ENCODE measurements at regions not wholly inside any gene's neighbourhood (a gene's known extent, or its start where the extent isn't known, plus 50 kb on each side); places are given as distances from the start of the nearest gene placed in this dataset.
"Not testable (repeated sequence)": the region's sequence is repeated elsewhere in the genome, so short reads cannot be mapped to it uniquely, and the experiment has no call there.

- no peak for DNase-seq (ENCODE audit: low read depth in 2 of 2)
Measured at GRCh38 chr3:24545887-24546286, 51.2 kb upstream of the THRB start.

- DNase-seq (ENCODE audit: low read depth in 2 of 2), result no peak
Measured at GRCh38 chr3:24548278-24548677, 53.6 kb upstream of the THRB start.

- no peak for DNase-seq (ENCODE audit: low read depth in 2 of 2)
Measured at GRCh38 chr3:24550588-24550987, 55.9 kb upstream of the THRB start.

GRCh38 chr3:24551626-24552025 lies 57.0 kb upstream of the THRB start:
- no peak for DNase-seq (ENCODE audit: low read depth in 2 of 2)

GRCh38 chr3:24562895-24563294 lies 68.2 kb upstream of the THRB start:
- DNase-seq (ENCODE audit: low read depth in 2 of 2), result no peak

DNA sequence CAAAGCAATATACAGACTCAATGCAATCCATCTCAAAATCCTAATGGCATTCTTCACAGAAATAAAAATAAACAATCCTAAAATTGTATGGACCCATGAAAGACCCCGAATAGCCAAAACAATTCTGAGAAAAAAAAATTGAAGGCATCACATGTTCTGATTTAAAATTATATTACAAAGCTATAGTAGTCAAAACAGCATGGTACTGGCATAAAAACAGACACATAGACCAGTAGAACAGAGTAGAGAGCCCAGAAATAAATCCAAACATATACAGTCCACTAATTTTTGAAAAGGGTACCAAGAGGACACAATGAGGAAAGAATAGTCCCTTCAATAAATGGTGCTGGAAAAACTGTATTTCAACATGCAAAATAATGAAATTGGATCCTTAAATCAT lies 70.4 kb upstream of the THRB start:
- no peak for DNase-seq (ENCODE audit: low read depth in 2 of 2)

- DNase-seq (ENCODE audit: low read depth in 2 of 2), result no peak
Measured at GRCh38 chr3:24565656-24566055, 71.0 kb upstream of the THRB start.

DNA sequence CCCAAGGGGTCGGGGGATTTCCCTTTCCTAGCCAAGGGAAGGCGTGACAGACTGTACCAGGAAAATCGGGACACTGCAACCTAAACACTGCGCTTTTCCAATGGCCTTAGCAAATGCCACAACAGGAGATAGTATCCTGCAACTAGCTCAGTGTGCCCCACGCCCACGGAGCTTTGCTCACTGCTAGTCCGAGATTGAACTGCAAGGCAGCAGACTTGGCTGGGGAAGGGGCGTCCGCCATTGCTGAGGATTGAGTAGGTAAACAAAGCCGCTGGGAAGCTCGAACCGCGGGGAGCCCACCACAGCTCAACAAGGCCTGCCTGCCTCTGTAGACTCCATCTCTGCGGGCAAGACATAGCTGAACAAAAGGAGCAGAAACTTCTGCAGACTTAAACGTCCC lies 72.3 kb upstream of the THRB start:
- no peak for DNase-seq (ENCODE audit: low read depth in 2 of 2)

GRCh38 chr3:24572409-24572808 lies 77.8 kb upstream of the THRB start:
- not testable (repeated sequence) for DNase-seq (ENCODE audit: low read depth in 2 of 2)

DNA sequence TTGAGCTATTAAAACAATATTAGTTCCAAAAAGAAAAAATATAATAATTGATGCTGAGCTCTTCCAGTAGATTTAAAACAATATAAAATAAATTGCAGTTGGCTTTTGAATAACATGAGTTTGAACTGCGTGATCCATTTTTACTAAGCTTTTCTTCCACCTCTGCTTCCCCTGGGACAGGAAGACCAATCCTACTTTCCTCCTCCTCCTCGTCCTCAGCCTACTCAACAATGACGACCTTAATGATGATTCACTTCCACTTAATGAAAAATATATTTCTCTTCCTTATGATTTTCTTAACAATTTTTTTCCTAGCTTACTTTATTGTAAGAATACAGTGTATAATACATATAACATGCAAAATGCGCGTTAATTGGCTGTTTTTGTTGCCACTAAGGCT lies 78.9 kb upstream of the THRB start:
- DNase-seq (ENCODE audit: low read depth in 2 of 2), result no peak

DNA sequence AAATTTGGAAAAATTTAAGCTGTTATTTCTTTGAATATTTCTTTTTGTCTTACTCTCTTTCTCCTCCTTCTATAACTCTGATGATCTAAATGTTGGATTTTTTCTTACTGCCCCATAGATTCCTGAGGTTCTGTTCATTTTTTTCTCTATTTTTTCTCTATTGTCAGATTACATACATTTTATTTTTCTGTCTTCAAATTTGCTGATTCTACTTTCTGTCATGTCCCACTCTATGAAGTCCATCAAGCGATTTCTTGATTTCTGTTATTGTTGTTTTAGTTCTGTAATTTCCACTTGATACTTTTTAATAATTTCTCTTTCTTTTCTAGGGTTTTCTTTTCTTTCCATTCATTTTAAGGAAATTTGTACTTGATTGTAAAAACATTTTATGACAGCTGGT lies 83.7 kb upstream of the THRB start:
- DNase-seq (ENCODE audit: low read depth in 2 of 2), result no peak

DNA sequence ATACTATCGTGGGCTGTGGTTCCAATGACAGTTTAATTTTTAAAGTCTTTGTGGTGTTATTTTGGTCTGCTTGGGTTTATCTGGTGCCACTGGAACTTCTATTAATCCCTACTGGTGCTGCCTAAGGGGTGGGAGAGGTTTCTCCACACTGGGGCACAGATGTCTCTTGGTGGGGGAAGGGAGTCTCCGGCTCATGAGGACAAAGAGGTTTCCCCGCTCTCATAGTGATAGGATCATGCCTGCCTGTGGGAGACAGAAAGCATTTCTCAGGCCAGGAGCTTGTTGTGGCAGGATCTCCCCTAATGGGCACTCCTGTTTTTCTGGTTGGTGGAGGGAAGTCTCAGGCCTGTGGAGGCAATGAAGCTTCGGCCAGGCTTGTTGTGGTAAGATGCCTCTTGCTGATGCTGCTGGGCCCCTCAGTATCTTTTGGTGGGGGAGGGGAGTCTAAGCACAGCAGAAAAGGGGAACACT lies 84.3 kb upstream of the THRB start:
- no peak for DNase-seq (ENCODE audit: low read depth in 2 of 2)

DNA sequence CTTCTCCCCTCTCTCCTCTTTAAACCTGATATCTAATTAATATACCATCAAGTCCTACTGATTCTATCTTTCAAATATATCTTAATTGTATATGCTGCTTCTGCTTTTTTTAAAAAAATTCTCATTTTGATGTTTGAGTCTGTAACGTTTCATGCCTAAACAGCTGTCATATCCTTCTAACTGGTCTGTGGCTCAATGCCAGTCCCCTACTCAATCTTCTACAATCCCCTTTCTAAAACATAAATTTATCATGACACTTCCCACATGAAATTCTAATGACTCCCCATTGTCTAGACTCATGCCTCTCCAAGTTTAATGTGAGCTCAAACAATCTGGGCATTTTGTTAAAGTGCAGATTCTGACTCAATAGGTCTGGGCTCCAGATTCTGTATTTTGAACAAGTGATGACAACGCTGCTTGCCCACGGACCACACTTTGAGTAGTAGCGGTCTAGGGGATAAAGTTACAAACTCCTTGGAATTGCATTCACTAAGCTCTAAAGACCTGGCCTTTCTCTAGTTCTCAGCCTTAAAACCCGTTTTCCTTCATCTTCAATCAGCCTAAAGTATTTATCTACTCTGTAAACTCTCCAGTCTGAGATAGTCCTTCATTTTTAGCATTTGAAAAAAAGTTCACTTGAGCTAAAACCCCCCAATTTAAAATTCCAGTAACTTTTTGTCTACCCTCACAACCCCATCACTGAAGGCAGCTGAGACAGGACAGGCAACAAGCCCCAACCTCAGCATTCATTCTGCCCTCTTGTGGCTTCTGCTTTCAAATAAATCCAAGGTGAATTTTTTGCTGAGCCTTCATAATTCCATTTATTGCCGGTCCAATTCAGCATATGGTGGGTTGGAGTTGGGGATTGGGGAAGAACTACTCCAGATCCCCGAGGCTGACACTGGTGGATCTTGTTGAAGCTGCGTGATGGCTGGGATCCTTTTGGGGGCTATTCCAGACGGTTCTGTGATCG lies 88.1 kb upstream of the THRB start:
- DNase-seq (ENCODE audit: low read depth in 2 of 2), result peak in 1 of 2 donors; percentile 17

DNA sequence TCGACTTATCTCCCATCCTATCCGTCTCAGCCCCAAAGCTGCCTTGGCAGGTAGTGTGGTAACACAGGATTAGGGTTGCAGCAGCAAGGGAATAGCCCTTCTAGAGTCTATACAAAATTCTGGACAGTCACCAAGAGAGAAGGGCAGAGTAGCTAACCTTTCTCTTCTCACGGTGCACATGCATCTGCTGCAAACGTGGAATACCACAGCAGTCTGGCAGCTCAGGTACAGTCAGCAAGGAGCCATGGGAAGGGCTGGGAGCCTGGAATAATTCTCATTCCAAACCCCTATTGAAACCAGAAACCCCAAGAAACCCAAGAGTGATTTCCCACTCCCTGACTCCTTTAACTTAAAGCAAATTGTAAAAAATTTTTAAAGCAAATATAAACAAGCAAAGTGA lies 92.3 kb upstream of the THRB start:
- no peak for DNase-seq (ENCODE audit: low read depth in 2 of 2)

DNA sequence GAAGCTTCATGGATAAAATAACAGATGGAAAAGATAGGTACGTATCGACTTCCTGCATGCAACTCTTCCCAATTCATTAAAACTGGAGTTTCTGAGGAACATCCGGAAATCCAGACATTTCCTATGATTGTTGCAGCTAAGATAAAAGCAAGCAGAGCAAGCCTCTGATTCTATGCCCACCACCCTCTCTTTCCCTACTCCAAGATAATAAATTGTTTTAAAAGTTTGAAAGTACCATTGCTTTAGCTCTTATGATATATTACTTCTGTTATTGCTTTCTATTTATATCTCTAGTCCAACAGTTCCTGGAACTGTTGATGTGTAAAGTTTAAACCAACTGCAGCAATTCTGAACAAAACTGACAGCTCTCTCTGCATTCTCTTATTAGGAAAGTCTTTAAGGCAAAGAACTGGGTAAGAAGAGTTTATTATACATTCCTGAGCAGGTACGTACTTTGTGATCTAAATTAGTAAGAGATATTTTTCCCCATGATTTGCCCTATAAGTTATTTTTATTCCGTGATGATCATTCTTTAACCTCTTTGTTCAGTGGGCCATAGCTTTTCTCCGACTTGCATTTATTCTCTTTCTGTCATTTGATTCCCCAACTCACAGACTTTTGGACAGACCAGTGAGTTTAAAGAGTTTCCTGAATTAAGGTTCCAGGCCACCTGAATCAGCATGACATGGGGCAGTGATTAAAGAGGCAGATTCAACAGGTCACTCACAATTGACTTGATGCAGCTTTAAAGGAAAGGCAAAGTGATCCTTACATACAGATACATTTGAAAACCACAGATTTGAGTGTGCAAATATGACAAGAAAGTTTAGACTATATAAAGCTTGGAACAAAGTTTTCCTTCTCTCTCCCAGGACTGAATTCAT lies 94.2 kb upstream of the THRB start:
- DNase-seq (ENCODE audit: low read depth in 2 of 2), result peak; percentile 80 to 86

DNA sequence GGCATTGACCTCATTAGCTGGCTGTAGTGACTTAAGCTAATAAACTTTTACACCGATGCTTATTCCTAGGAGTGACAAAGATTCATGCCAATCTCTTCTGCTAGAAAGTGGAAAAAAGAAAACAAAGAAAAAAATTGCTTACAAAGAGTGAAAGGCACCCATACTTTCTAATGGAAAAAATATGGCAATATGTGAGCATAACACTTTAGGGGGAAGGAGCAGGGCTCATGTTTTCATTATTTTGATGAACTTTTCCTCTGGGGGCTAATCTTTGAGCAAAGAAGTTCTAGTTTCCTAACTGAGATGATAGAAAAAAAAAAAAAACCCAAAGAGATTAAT lies 94.8 kb upstream of the THRB start:
- no peak for DNase-seq (ENCODE audit: low read depth in 2 of 2)

- no peak for DNase-seq (ENCODE audit: low read depth in 2 of 2)
Measured at GRCh38 chr3:24589931-24590880, 95.6 kb upstream of the THRB start.

GRCh38 chr3:24591191-24591590 lies 96.5 kb upstream of the THRB start:
- no peak for DNase-seq (ENCODE audit: low read depth in 2 of 2)

- DNase-seq (ENCODE audit: low read depth in 2 of 2), result peak in 1 of 2 donors; percentile 10
Measured at GRCh38 chr3:24591661-24592555, 97.3 kb upstream of the THRB start.

GRCh38 chr3:24594161-24594560 lies 99.5 kb upstream of the THRB start:
- no peak for DNase-seq (ENCODE audit: low read depth in 2 of 2)

All from dermis microvascular lymphatic vessel endothelial cell (primary cell).